Non-pigmented ciliary epithelial cell (primary cell): ENCODE measurements at regions not wholly inside any gene's neighbourhood (a gene's known extent, or its start where the extent isn't known, plus 50 kb on each side); places are given as distances from the start of the nearest gene placed in this dataset.
A peak's percentile ranks its signal among the peaks of the same experiment; 100 is the strongest.
"Not testable (repeated sequence)": the region's sequence is repeated elsewhere in the genome, so short reads cannot be mapped to it uniquely, and the experiment has no call there.

Source experiments
- DNase-seq: peaks from one replicate; pipeline ENCODE4 v3.0.0-alpha.2; 2010; ENCODE audit warnings: low read depth

DNA sequence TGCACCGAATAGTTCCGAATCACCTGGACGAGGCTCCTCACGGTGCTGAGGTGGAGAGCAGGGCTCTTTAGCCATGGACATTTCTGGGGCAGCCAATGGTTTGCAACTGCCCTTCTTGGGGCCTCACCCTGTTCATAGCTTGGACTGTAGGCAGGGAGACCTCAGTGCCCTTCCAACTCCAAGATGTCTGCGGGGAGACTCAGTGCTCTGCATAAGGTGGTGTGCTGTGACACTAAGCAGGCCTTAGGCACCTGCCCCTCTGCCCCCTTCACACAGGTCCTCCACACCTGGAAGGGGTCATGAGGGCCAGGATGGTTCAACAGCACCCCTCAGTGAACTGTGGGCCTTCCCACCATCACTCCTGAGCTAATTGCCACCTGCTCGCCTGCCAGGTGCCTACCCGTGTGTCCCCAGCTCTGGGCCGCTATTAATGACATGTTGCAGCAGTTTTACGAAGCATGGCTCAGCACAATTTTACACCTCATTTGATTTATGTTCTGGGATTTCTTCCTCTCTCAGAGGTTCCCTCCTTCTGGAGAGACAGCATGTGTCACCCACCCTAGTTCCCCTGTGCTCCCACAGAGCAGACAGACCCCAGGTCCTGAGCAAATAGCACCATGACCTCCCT, 101.2 kb upstream of the SMAD3 start:
- DNase-seq = no peak

DNA sequence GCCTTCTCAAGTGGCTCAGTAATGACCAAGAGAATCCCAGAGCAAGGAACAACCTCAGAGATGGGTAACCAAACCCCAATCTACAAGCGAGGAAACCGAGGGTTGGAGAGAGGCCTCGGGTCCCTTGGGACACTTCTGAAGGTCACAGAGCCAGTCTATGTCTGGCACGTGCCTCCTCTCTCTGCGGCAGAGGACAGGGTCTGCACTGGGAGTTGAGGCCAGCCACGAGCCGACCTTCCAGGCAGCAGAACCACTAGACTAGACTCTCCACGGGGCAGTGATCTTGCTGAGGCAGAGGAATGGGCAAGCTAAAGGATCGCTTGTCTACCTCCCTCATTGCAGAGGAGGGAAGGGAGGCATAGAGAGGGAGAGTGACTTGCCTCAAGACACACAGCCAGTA, 100.6 kb upstream of the SMAD3 start:
- DNase-seq = no peak

- DNase-seq = no peak
These were observed 100.1 kb upstream of the SMAD3 start for GRCh38 chr15:66965201-66965900.

- no peak for DNase-seq
These were observed 99.1 kb upstream of the SMAD3 start for GRCh38 chr15:66966256-66966655.

GRCh38 chr15:66968806-66969596, 96.4 kb upstream of the SMAD3 start:
- DNase-seq = no peak

- not testable (repeated sequence) for DNase-seq
These were observed 91.3 kb upstream of the SMAD3 start for GRCh38 chr15:66974131-66974530.

DNA sequence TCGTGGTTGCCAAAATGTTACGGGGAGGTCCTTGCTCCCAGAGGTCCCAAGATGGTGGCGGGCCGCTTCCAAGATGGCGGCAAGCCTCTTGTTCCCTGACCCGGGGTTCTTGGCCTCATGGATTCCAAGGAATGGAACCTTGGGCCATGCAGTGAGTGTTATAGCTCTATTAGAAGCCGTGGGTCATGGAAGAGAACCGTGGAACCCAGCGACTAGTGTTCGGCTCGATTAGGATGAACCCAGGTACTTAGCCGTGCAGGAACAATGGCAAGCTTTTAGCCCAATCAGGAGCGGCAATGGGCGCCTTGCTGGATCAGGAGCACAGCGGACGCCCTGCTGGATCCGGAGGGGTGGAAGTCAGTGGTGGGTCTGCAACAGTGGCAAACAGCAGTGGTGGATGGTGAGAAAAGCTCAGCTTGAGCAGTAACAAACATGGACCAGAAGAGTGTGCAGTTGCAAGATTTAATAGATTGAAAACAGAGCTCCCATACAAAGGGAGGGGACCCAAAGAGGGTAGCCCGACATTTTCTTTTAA, 89.2 kb upstream of the SMAD3 start:
- DNase-seq = not testable (repeated sequence)

DNA sequence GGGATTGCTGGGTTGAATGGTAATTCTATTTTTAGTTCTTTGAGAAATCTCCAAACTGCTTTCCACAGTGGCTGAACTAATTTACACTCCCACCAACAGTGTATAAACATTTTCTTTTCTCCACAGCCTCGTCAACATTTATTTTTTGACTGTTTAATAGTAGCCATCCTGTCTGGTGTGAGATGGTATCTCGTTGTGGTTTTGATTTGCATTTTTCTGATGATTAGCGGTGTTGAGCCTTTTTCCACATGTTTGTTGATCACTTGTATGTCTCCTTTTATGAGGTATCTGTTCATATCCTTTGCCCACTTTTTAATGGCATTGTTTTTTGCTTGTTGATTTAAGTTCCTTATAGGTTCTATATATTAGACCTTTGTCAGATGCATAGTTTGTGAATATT, 85.1 kb upstream of the SMAD3 start:
- DNase-seq = not testable (repeated sequence)

DNA sequence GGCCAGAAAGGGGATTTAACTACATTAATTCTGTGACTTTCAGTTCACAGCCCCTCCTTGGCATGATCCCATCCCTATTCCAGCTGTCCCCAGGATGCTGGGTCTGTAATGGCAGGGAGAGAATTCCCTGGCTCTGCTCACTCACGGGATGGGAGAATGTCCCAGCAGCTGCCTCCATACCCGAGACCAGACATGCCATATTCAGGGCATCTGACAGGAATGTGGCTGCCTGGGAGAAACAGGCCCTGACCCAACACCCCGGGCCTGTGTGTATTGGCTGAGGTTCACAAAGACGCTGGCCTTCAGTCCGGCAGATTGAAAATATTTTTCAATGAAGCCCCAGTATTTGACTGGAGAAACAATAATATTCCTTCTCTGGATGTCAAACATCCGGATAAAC, 83.6 kb upstream of the SMAD3 start:
- no peak for DNase-seq

GRCh38 chr15:66982250-66982649, 83.2 kb upstream of the SMAD3 start:
- DNase-seq = no peak

DNA sequence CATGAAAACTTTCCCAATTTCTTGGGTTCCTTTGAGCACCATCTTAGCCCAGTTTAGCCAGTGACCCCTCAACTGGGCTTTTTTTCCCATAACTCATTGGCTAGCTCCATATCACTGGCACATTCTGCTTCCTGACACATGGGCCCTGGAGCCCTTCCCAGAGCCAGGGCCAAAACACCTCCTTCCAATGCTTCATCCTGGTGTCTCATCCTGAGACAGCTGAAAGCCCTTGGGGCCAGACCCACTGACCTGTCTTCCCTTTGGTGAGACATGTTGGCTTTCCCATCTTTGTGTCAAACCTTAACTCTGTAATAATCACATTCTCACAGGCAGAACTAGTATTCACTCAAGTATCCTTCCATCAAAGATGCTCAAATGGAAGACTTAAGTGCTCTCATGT, 82.6 kb upstream of the SMAD3 start:
- no peak for DNase-seq

GRCh38 chr15:66985653-66986052, 79.7 kb upstream of the SMAD3 start:
- no peak for DNase-seq

GRCh38 chr15:66986951-66987350, 78.5 kb upstream of the SMAD3 start:
- DNase-seq = no peak

DNA sequence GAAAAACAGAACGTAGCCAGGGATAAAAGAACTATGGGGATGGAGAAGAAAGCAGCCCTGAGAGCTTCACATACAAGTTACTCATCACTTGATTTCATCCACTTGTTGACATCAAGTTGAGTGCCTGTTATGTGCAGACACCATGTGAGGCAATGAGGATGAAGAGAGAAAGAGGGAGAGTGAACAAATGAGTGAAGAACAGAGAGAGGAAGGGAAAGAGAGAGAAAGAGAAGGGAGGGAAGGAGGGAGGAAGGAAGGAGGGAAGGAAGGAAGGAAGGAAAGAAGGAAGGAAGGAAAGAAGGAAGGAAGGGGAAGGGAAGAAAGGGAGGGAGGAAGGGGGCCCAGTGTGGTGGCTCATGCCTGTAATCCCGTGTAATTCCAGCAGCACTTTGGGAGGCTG, 72.3 kb upstream of the SMAD3 start:
- DNase-seq = no peak

DNA sequence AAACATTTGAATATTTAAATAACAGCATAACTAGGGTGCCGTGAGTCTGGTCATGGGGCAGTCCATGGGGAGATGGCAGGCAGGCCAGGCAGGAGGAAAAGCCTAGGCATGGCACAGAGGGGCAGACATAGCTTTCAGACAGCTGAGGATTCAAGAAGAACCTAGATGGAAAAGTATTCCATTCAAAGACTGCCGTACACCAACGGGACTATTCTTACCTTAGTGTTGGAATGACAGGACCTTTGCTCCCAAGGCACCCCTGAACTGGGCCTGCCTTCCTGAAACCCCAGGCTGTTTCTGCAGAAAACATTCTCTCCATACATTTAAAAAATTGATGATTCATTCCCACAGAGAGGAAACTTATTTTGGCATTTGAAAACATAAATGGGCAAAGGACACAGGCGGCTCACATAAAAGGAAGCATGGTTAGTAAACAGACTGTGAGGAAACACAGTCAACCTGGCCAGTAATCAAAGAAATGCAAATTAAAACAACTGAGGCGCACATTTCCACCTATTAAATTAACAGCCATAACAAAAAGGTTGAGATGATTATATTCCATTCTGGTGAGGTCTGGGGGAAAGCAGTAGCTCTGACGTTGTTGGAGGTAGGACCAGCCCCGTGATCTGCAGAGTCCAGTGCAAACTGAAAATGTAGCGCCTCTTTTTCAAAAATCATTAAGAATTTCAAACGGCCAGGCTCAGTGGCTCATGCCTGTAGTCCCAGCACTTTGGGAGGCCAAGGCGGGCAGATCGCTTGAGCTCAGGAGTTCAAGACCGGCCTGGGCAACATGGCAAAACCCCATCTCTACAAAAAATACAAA, 71.3 kb upstream of the SMAD3 start:
- no peak for DNase-seq

DNA sequence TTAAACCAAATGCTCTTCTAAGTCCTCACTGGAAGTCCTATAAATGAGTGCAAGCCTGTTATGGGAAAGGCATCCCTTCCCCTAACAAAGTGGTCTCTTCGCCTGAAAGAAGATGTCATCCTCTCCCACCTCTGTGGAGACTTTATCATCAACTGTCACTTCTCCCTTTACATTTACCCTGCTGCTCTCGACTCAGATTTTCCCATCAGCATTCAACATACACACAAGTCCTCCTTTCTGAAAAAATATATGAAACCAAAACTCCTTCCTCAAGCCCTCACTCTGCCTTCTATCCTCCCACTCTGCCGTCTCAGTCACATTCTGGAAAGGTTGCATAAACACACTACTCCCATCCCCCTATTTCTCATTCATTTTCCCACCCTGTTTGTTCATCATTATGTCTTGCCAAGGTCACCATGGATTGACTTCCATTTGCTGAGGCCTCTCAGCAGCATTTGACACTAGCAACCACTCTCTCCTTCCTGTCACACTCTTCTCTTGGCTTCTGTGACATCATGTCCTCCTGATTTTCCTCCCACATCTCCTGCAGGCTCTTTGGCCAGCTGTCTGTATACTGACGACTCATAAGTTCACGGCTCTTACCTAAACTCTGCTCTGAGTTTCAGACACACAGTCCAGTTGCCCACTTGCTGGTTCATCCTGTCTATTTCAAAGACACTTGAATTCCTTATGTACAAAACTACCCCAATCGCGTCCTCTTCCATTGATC, 70.3 kb upstream of the SMAD3 start:
- DNase-seq = no peak

DNA sequence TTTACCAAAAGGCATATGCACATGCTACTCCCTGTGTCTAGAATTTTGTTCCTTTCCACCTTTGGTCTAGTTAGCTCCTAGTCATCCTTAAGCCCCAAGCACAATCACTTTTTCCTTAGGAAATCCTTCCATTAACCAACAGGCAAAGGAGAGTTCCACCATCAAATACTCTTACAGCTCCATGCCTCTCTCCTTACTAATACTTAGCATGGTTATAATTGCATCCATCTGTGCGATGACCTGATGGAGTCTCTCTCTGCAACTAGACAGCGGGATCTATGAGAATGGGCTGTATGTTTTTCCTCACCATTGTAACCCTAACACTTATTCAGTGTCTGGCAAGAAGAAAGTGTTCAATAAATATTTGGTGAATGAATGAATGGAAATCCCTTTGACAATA, 69.3 kb upstream of the SMAD3 start:
- no peak for DNase-seq

GRCh38 chr15:66997212-66997611, 68.2 kb upstream of the SMAD3 start:
- peak; percentile 56 for DNase-seq

GRCh38 chr15:66998234-66998633, 67.2 kb upstream of the SMAD3 start:
- not testable (repeated sequence) for DNase-seq

- no peak for DNase-seq
These were observed 66.1 kb upstream of the SMAD3 start for GRCh38 chr15:66999046-66999968.
